DOHH2 (cell line): ENCODE measurements at regions not wholly inside any gene's neighbourhood (a gene's known extent, or its start where the extent isn't known, plus 50 kb on each side); places are given as distances from the start of the nearest gene placed in this dataset.

Source experiments
- CTCF ChIP-seq: fragments of 200-600 bp; sonication (generic); IDR thresholded peaks from one replicate; pipeline ENCODE4 v1.5.1; 2014; ENCODE audit warnings: antibody characterized with exemption, mild to moderate bottlenecking, low read depth, low read length; ENCODE audit not compliant: poor library complexity, severe bottlenecking
- EZH2phosphoT487 ChIP-seq: fragments of 200-600 bp; sonication (generic); IDR thresholded peaks from 2 replicates; pipeline ENCODE4 v1.6.1; 2017; ENCODE audit warnings: borderline replicate concordance, mild to moderate bottlenecking, antibody characterized with exemption, low read length, moderate library complexity, mixed read lengths

- no peak for TF ChIP-seq CTCF
- no peak for TF ChIP-seq EZH2phosphoT487
Measured at GRCh38 chr2:188193230-188193629, 98.4 kb upstream of the GULP1 start.
